Astrocyte (in vitro differentiated cells and primary cell): ENCODE measurements at regions not wholly inside any gene's neighbourhood (a gene's known extent, or its start where the extent isn't known, plus 50 kb on each side); places are given as distances from the start of the nearest gene placed in this dataset.

Source experiments
- DNase-seq: peaks from one replicate; pipeline ENCODE4 v3.0.0-alpha.2; 2010; ENCODE audit warnings: low read depth
- FAIRE-seq: peaks from 2 replicates; lab custom pipeline; 2011; peaks lifted over from hg19 to GRCh38; lab: Jason Lieb, UNC
- H2AFZ ChIP-seq: 2 replicates; pipeline ENCODE4 v1.6.0; 2012; ENCODE audit warnings: low read depth, low read length, inconsistent platforms
- H3K27ac ChIP-seq: 2 replicates; pipeline ENCODE4 v1.5.1; 2011; ENCODE audit warnings: low read depth, low read length, inconsistent platforms
- H3K27me3 ChIP-seq: 2 replicates; pipeline ENCODE4 v1.6.0; 2011; ENCODE audit warnings: low read length, inconsistent platforms; ENCODE audit not compliant: insufficient read depth
- H3K36me3 ChIP-seq: 2 replicates; pipeline ENCODE4 v1.5.1; 2011; ENCODE audit warnings: low read length, inconsistent platforms; ENCODE audit not compliant: insufficient read depth
- H3K4me1 ChIP-seq: 2 replicates; pipeline ENCODE4 v1.5.1; 2011; ENCODE audit warnings: low read length, inconsistent platforms; ENCODE audit not compliant: insufficient read depth
- H3K4me2 ChIP-seq: 2 replicates; pipeline ENCODE4 v1.6.0; 2012; ENCODE audit warnings: low read length, inconsistent platforms
- H3K4me3 ChIP-seq: 2 replicates; pipeline ENCODE4 v1.5.1; 2011; ENCODE audit warnings: low read depth, mild to moderate bottlenecking, low read length, inconsistent platforms; ENCODE audit not compliant: insufficient read depth
- H3K79me2 ChIP-seq: 2 replicates; pipeline ENCODE4 v1.6.0; 2012; ENCODE audit warnings: mild to moderate bottlenecking, low read length, inconsistent platforms; ENCODE audit not compliant: insufficient read depth
- H3K9ac ChIP-seq: 2 replicates; pipeline ENCODE4 v1.6.0; 2012; ENCODE audit warnings: mild to moderate bottlenecking, low read length, inconsistent platforms
- H3K9me3 ChIP-seq: 2 replicates; pipeline ENCODE4 v1.5.1; 2012; ENCODE audit warnings: low read depth, mild to moderate bottlenecking, low read length, inconsistent platforms; ENCODE audit not compliant: insufficient read depth
- H4K20me1 ChIP-seq: 2 replicates; pipeline ENCODE4 v1.6.0; 2012; ENCODE audit warnings: low read length, inconsistent platforms; ENCODE audit not compliant: insufficient read depth
- H3K27ac Mint-ChIP-seq: one replicate; pipeline ENCODE4 v1.8.0; 2021; ENCODE audit warnings: mild to moderate bottlenecking, mixed read lengths; ENCODE audit not compliant: unreplicated experiment
- H3K27me3 Mint-ChIP-seq: one replicate; pipeline ENCODE4 v1.8.0; 2021; ENCODE audit warnings: low read depth, mixed read lengths; ENCODE audit not compliant: unreplicated experiment
- H3K36me3 Mint-ChIP-seq: one replicate; pipeline ENCODE4 v1.8.0; 2021; ENCODE audit warnings: low read depth, mixed read lengths; ENCODE audit not compliant: unreplicated experiment
- H3K4me1 Mint-ChIP-seq: one replicate; pipeline ENCODE4 v1.8.0; 2021; ENCODE audit warnings: low read depth, mixed read lengths; ENCODE audit not compliant: unreplicated experiment
- H3K4me3 Mint-ChIP-seq: one replicate; pipeline ENCODE4 v1.8.0; 2021; ENCODE audit warnings: mild to moderate bottlenecking, moderate library complexity, mixed read lengths; ENCODE audit not compliant: unreplicated experiment
- H3K9me3 Mint-ChIP-seq: one replicate; pipeline ENCODE4 v1.8.0; 2021; ENCODE audit warnings: mild to moderate bottlenecking, mixed read lengths; ENCODE audit not compliant: unreplicated experiment
- CTCF ChIP-seq: IDR thresholded peaks from 2 replicates; pipeline ENCODE4 v1.5.1; 2011; ENCODE audit warnings: low read depth, mild to moderate bottlenecking, inconsistent platforms, low read length, moderate library complexity; ENCODE audit not compliant: insufficient read depth
- EZH2 ChIP-seq: IDR thresholded peaks from 2 replicates; pipeline ENCODE4 v1.6.1; 2012; ENCODE audit warnings: mild to moderate bottlenecking, low read length, inconsistent platforms; ENCODE audit not compliant: insufficient read depth

GRCh38 chr5:149433524-149434131, 54.5 kb upstream of the IL17B start:
- H3K27ac ChIP-seq = no peak overlapping the region
- no peak overlapping the region for H2AFZ ChIP-seq
- no peak for FAIRE-seq
- peak; percentile 58 for DNase-seq
- TF ChIP-seq CTCF = no peak
- no peak for TF ChIP-seq EZH2
- Mint-ChIP-seq H3K4me3 (peak overlapping the region; percentile 12), H3K27me3 (no peaks in the 10 kb centered on the region), H3K9me3 (no peaks in the 10 kb centered on the region), H3K27ac (no peak overlapping the region), H3K36me3 (peaks cover 18% of the 10 kb centered on the region), H3K4me1 (peaks cover 19% of the 10 kb centered on the region)
- no peaks in the 10 kb centered on the region for H3K79me2 ChIP-seq
- H3K27me3 ChIP-seq = no peaks in the 10 kb centered on the region
- H3K9me3 ChIP-seq = no peaks in the 10 kb centered on the region
- peaks cover 23% of the 10 kb centered on the region for H3K36me3 ChIP-seq
- no peak overlapping the region for H3K9ac ChIP-seq
- peaks cover 3% of the 10 kb centered on the region for H3K4me1 ChIP-seq
- no peak overlapping the region for H3K4me2 ChIP-seq
- H4K20me1 ChIP-seq = peaks cover 31% of the 10 kb centered on the region
- no peak overlapping the region for H3K4me3 ChIP-seq

- no peak for FAIRE-seq
- Histone ChIP-seq H3K4me3 (no peak overlapping the region), H3K27me3 (no peaks in the 10 kb centered on the region)
Measured at GRCh38 chr5:149432911-149433401, 53.9 kb upstream of the IL17B start.

More at GRCh38 chr5:149432911-149433401, 53.9 kb upstream of the IL17B start:
- no peaks in the 10 kb centered on the region for H3K27me3 Mint-ChIP-seq
- peaks cover 30% of the 10 kb centered on the region for H3K36me3 ChIP-seq
- H4K20me1 ChIP-seq = peaks cover 35% of the 10 kb centered on the region
- peaks cover 3% of the 10 kb centered on the region for H3K4me1 ChIP-seq
- TF ChIP-seq CTCF (no peak), EZH2 (no peak)
- peak overlapping the region; percentile 12 for H3K4me3 Mint-ChIP-seq
- H3K36me3 Mint-ChIP-seq = peaks cover 24% of the 10 kb centered on the region
- H3K4me2 ChIP-seq = no peak overlapping the region
- no peak overlapping the region for H2AFZ ChIP-seq
- no peak overlapping the region for H3K9ac ChIP-seq
- H3K9me3 Mint-ChIP-seq = no peaks in the 10 kb centered on the region
- H3K27ac ChIP-seq = no peak overlapping the region
- H3K9me3 ChIP-seq = no peaks in the 10 kb centered on the region
- no peak overlapping the region for H3K27ac Mint-ChIP-seq
- H3K4me1 Mint-ChIP-seq = peaks cover 20% of the 10 kb centered on the region
- no peak for DNase-seq
- no peaks in the 10 kb centered on the region for H3K79me2 ChIP-seq
